ENCODE measurements at regions not wholly inside any gene's neighbourhood (a gene's known extent, or its start where the extent isn't known, plus 50 kb on each side); places are given as distances from the start of the nearest gene placed in this dataset.
A peak's percentile ranks its signal among the peaks of the same experiment; 100 is the strongest.

- H3K9ac ChIP-seq (ENCODE audit: insufficient read depth in 1 of 2, low read length in 2 of 2): no peak overlapping the region
- no peak for TF ChIP-seq CTCF (IDR thresholded peaks at IDR 0.05; ENCODE audit: control extremely low read depth, extremely low read depth)
- peaks cover 0 to 14% (median 8%) of the 10 kb centered on the region in 5 donors for H3K4me1 ChIP-seq (ENCODE audit: control insufficient read depth in 5 of 5, insufficient read depth in 5 of 5, low read length in 5 of 5)
- no peaks in the 10 kb centered on the region for H3K36me3 ChIP-seq (ENCODE audit: control insufficient read depth in 4 of 4, insufficient read depth in 4 of 4, low read length in 4 of 4)
- DNase-seq (peak in 2 of 3 donors; percentile 48 to 67), ATAC-seq (ENCODE audit: insufficient read depth, low FRiP score) (no peak)
- WGBS, 2 donors: 70 to 89% methylated on average over 12 of the region's 12 CpGs
- H3K4me3 ChIP-seq: no peak overlapping the region
- H3K27me3 ChIP-seq (ENCODE audit: control insufficient read depth in 3 of 3, insufficient read depth in 3 of 3, low read length in 2 of 3): peaks cover 0 to 2% (median 0%) of the 10 kb centered on the region in 3 donors
- H3K27ac ChIP-seq (ENCODE audit: low read depth in 1 of 2, low read length in 1 of 2): no peak overlapping the region
- peaks cover 0 to 3% (median 1%) of the 10 kb centered on the region in 4 donors for H3K9me3 ChIP-seq (ENCODE audit: control insufficient read depth in 4 of 4, insufficient read depth in 3 of 4, low read length in 3 of 4)
These were observed 147.1 kb downstream of the MRPL14 start for GRCh38 chr6:43980004-43980795.

GRCh38 chr6:43979525-43979924, 147.7 kb downstream of the MRPL14 start:
- peaks cover 0 to 2% (median 0%) of the 10 kb centered on the region in 3 donors for H3K27me3 ChIP-seq (ENCODE audit: control insufficient read depth in 3 of 3, insufficient read depth in 3 of 3, low read length in 2 of 3)
- no peak overlapping the region for H3K4me3 ChIP-seq
- 83 to 86% methylated on average over 4 of the region's 4 CpGs for WGBS, 2 donors
- peaks cover 0 to 3% (median 1%) of the 10 kb centered on the region in 4 donors for H3K9me3 ChIP-seq (ENCODE audit: control insufficient read depth in 4 of 4, insufficient read depth in 3 of 4, low read length in 3 of 4)
- peaks cover 0 to 9% (median 5%) of the 10 kb centered on the region in 5 donors for H3K4me1 ChIP-seq (ENCODE audit: control insufficient read depth in 5 of 5, insufficient read depth in 5 of 5, low read length in 5 of 5)
- H3K9ac ChIP-seq (ENCODE audit: insufficient read depth in 1 of 2, low read length in 2 of 2): no peak overlapping the region
- DNase-seq (no peak), ATAC-seq (ENCODE audit: insufficient read depth, low FRiP score) (no peak)
- TF ChIP-seq CTCF (IDR thresholded peaks at IDR 0.05; ENCODE audit: control extremely low read depth, extremely low read depth): no peak
- no peak overlapping the region for H3K27ac ChIP-seq (ENCODE audit: low read depth in 1 of 2, low read length in 1 of 2)
- H3K36me3 ChIP-seq (ENCODE audit: control insufficient read depth in 4 of 4, insufficient read depth in 4 of 4, low read length in 4 of 4): no peaks in the 10 kb centered on the region

- no peak for TF ChIP-seq CTCF (IDR thresholded peaks at IDR 0.05; ENCODE audit: control extremely low read depth, extremely low read depth)
- H3K27ac ChIP-seq (ENCODE audit: low read depth in 1 of 2, low read length in 1 of 2): no peak overlapping the region
These were observed 148.5 kb downstream of the MRPL14 start for GRCh38 chr6:43978473-43979346.

More at GRCh38 chr6:43978473-43979346, 148.5 kb downstream of the MRPL14 start:
- Histone ChIP-seq H3K9ac (ENCODE audit: insufficient read depth in 1 of 2, low read length in 2 of 2) (no peak overlapping the region), H3K9me3 (ENCODE audit: control insufficient read depth in 4 of 4, insufficient read depth in 3 of 4, low read length in 3 of 4) (peaks cover 0 to 3% (median 1%) of the 10 kb centered on the region in 4 donors), H3K27me3 (ENCODE audit: control insufficient read depth in 3 of 3, insufficient read depth in 3 of 3, low read length in 2 of 3) (peaks cover 0 to 2% (median 0%) of the 10 kb centered on the region in 3 donors), H3K36me3 (ENCODE audit: control insufficient read depth in 4 of 4, insufficient read depth in 4 of 4, low read length in 4 of 4) (no peaks in the 10 kb centered on the region), H3K4me3 (no peak overlapping the region), H3K4me1 (ENCODE audit: control insufficient read depth in 5 of 5, insufficient read depth in 5 of 5, low read length in 5 of 5) (peaks cover 0 to 11% (median 5%) of the 10 kb centered on the region in 5 donors)
- no peak for DNase-seq
- no peak for ATAC-seq (ENCODE audit: insufficient read depth, low FRiP score)
- WGBS, 2 donors: 83 to 84% methylated on average over 13 of the region's 13 CpGs

Data from lung (tissue), 11 donors.